NCI-H2029 treated with DMSO at 0.1 percent for 48 hours (cell line): ENCODE measurements at regions not wholly inside any gene's neighbourhood (a gene's known extent, or its start where the extent isn't known, plus 50 kb on each side); places are given as distances from the start of the nearest gene placed in this dataset.

Experiments
- DNase-seq: peaks from one replicate; lab custom pipeline; 2025; lab: John Stamatoyannopoulos, UW

DNA sequence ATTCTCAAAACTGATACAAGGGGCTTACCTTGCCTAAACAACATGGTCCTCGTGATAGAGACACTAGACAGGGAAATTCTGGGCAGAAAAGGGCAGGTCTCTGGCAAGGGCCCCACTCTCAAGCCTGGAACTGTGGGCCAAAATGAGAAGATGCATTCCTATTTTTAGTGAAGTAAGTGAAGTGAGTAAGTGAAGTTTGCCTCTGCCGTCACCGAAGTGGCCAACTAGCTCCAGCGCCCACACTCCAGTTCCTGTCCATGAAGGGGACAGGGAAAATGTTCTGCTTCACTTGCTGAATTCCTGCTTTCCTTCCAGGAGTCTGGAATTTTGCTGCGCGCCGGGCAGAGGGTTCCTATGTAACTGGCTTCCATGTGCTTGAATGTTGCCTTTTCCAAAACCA lies 1035.6 kb upstream of the TMEM132C start:
- DNase-seq: no peak

DNA sequence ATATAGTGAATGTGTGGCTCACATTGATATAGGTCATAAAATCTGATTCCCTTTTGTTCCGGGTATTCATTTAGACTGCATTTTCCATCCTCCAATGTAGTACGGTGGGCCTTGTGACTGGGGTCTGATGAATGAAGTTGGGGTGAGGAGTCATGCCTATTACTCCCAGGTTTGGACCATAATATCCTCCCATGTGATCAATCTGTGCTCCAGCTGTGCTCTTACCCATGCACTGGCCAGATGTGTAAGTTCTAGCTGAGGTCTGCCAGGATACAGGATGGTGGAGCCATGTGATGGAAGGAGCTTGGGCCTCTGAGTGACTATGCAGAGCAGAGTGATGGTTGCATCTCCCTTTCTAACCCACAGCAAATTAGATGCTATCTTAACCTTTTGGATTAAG lies 1034.0 kb upstream of the TMEM132C start:
- no peak for DNase-seq

DNA sequence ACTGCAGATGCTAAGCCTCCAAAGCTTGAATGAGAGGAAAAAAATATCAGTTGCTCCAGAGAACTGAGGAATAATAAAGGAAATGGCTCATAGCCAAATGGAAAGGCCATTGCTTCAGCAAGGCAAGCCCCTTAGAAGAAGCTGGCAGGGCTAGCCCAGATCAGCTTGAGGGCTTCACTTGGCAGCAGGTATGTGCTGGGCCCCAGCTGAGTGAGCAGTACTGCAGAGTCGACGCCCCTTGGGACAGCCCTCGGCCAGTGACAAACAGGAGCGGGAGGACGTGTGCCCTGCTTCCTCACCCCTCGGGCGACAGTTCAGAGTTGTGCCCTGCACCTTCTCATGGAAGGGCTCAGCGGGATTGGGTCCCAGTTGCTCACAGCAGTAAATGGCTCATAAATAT lies 1031.2 kb upstream of the TMEM132C start:
- DNase-seq: no peak

DNA sequence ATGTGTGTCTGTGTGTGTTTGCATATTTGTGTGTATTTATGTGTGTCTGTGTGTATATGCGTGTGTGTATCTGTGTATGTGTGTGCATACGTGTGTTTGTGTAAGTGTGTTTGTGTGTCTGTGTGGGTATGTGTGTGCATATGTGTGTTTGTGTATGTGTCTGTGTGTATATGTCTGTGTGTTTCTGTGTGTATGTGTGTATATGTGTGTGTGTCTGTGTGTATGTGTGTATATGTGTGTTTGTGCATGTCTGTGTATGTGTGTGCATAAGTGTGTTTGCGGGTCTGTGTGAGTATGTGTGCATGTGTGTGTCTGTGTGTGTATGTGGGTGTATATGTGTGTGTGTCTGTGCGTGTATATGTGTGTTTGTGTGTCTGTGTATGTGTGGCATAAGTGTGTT lies 1030.5 kb upstream of the TMEM132C start:
- no peak for DNase-seq

DNA sequence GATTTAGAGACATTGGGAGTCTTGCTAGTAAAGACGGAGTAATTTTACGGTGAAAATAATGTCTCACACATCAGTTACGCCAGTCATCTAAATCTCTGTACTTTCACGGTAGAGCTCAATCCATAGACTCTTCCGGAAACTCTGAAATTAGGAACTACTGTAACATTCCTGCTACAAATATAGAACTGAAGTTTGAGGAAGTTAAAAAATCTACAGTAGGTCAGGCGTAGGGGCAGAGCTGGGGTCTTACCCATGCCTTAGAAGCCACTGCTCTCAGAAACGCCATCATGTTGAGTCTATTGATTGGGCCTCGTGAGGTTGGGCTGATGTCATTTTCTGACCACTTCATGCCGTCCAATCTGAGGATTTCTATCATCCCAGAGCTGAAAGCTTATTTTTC lies 1029.8 kb upstream of the TMEM132C start:
- no peak for DNase-seq

DNA sequence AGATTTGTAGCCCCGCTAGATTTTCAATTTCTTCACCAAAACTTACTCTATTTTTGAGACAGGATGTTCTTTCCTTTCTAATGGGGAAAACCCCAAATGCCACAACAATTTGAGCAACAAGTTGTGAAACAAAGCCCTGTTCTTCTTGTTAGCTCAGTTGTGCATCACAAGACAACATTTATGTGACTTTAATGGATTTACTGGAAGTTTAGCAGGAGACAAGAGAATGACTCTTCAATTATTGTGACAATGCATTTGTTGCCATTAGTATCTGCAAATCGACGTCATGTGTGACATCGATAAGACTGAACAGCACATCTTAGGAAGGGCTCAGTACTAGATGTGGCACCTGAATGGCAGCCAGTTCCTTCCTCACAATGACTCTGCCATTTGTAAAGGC lies 1028.9 kb upstream of the TMEM132C start:
- no peak for DNase-seq

DNA sequence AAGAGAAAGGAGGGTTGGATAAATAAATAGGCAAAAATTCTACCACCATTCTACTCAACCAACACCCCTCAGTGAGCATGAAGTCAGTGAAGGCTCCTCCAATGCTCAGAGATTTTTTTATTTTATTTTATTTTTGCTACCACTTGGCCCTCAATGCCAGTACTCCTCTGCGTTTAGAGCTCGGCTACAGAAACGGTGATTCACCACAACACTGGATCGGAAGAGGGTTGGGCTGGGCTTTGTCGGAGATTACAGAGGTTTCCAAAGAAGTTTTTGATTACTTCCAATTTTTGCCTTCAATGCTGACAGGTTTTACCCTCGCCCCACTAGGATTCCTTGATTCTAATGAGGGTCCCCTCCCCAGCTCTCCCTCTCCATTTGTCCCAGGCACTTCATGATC lies 1027.2 kb upstream of the TMEM132C start:
- no peak for DNase-seq

DNA sequence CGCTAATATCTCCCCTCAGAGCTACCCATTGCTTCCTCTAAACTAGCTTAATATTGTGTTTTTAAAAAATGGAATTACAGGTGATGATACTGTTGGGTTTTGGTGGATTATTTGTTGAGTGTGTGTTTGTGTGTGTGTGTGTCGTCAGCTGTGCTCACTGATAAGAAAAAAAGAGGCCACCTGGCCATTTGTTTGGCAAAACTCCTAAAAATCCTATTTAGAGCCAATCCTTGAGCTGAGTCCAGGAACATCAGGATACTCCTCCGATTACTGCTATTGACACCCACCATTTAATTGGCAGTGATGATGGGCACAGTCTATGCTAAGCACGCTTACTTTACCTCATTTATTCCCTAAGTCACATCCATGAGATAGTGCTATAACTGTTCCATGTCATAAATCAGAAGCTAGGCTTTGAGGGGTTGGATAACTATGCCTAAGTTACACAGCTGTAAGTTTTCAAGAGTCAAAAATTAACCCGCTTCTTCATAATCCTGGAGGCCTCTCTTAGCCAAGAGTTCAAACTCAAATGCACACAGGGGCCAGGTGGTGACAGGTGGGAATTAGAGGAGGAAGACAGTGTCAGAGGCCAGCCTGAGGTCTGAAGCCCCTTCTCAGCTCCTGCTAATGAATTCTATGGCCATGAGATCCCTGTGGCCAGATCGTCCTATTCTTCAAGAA lies 1026.6 kb upstream of the TMEM132C start:
- DNase-seq: no peak

DNA sequence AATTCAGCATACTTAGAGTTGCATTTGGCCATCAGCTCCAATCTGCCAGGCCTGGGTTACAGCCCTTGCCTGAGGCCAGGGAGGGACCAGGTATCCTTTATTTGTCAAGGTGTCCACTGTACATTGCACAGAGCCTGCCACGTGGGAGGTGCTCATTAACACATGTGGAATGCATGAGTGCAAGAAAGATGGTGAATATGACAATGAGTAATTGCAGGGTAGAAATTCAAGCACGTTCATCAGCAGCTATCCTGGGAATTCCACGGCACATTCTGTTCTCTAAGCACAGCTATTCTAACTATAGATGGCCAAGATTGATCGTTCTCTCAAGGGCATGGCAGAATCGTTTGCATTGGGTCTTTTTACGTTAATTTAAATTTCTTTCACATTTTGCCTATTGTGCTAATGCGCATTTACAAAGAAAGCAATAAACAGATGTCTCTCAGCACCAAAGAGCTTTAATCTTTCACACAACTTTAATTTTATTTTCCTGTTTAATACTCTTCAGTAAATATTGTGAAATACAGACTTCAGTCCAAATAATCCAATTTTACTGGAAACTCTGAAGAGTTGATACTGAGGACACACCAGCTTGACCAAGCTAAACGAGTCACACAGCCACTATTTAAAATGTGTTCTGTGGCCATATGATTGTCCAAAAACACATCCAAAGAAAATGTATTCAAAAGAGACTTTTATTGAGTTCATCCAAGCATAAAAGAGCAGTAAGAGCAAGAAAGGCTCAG lies 1025.7 kb upstream of the TMEM132C start:
- DNase-seq: no peak

DNA sequence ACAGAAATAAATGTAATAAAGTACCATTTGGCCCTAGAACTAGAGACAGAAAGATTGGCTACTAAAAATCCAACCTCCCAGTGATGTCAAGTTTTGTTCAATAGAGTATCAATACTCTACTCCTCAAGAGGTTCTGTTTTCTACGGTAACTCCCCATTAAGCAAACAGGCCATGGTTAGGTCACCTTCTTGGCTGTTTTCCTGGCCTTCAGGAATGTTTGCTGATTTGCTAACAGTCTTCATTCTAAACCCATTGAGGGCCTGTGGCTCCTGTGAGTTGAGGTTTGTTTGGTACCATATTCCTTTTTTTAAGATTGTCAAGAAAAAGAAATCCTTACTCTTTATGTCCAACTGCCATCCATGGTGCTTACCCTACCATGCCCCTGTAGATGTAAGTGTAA lies 1022.0 kb upstream of the TMEM132C start:
- no peak for DNase-seq

DNA sequence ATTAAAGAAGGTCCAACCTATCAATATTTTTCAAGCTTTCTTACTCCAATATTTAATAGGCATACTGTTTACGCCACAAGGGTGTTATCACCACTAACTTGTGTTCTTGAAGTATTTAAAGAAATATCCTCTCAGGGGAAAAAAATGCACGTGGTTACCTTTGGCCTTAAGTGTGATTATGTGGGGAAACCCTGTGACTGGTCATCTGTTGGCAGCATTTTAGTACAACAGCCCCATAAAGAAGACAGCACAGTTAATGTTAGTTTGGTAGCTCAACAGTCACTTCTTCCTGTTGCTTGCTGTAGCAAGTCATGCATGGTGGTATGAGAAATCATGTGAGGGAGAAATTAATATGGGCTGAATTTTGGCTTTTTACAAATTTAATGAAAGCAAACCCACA lies 1021.5 kb upstream of the TMEM132C start:
- DNase-seq: no peak

DNA sequence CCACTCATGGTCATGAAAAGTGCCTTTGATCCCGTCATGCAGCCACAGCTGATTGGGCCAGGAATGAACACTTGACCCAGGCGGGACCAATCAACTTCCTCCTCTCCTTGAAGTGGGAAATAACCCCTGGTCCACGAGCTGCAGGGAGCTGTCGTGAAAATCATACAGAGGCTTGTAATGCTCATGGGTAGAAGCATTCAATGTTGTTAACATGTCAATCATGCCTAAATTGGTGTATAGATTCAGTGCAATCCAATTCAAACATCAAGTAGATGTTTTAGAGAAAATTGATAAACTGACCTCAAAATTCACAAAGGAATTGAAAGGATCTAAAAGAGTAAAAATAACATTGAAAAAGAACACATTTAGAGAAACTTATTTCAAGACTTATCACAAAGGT lies 1019.0 kb upstream of the TMEM132C start:
- no peak for DNase-seq

DNA sequence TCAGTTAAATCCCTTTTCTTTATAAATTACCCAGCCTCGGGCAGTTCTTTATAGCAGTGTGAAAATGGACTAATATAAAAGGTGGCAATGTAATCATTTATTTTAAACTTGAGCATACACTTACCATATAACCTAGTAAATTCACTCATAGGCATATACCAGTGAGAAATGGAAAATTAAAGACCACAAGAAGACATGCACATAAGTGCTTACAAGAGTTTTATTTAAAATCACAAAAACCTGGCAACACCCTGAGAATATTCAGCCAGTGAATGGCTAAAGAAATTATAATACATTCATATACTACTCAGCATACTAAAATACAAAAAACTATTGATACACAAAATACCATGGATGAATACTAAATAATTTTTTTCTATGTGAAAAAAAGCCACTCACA lies 1017.5 kb upstream of the TMEM132C start:
- DNase-seq: no peak

DNA sequence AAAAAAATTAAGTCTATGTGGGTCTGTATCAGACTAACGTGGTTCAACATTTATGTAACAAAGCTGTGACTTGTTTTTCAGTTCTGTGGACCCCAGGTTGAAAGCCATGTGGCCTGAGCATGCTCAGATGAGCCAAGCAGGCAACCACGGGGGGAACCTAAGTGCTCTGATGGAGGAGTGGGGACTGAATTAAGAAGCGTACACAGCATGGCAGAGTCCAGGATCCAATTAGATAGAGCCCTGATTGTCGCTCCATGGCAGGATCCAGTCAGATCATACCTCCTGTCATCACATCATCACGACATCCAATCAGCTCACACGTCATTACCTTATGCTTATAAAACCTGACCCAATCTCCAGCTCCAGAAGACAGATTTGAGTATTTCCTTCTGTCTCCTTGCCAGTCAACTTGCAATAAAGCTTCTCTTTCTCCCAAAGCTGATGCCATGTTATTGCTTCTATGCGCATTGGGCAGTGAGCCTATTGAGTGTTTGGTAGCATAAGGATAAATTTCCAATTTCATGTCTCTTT lies 1013.1 kb upstream of the TMEM132C start:
- no peak for DNase-seq

DNA sequence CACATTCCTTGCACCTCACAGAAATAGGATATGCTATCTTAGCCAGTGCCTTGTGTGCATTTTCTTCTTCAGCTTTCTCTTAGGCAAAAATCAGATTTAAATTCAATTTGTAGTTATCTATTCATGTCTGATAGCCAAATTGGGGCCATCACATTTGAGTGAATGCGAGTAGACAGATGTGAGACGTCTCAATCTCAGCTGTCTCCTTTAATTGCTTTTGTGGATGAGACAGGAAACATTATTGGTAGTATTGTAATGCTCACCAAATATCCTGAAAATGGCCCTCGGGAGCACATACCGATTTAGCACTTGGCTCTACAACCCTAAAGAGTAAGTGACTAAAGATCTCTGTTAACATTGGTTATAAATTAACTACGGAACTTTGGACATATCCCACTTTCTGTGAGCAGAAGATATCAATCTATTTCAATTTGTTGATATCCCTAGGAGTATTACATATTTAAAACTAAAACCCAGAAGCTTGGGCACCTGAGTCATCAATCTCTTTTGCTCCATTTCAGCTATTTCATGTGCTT lies 1012.5 kb upstream of the TMEM132C start:
- DNase-seq: no peak

DNA sequence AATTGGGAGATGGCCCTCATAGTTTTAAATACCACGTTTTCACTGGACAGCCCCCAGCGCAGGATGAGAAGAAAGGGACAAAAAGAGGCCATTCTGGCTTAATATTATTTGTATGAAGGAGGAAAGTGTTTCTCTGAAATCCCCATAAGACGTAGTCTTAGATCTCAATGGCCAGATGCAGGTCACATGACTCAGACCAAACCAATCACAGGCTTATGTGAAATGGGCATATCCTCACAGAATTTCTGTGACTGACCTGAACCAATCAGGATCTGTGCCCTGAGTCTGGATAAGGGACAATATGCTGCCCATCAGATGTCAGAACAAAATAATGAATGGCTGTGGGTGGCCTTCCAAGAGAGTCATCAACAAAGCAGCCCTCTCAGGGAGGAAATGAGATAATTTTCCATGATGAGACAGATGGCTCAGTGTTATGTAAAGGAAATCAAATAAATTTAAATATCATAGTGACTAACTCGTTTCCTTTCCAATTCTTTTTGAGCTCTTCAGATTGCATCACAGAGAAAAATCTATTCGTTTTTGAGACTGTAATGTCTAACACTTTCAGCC lies 1009.5 kb upstream of the TMEM132C start:
- no peak for DNase-seq

DNA sequence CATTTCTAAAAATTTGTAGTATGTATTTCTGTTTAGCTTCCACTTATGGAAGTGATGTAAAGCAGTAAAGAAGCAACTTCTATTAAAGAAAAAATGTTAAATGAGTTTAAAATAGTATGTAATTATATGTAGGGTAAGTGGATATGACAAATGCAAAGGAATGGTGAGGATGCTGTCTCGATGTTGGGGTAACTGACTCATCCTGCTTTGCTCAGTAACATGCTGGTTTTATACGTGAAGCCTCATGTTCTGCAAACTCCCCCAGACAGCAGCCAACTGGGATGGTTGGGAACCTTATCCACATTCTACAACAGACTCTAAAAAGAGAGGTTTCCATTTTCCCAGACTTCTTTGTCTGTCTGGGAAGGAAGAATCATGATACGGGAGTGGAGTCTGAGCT lies 1006.4 kb upstream of the TMEM132C start:
- DNase-seq: no peak

DNA sequence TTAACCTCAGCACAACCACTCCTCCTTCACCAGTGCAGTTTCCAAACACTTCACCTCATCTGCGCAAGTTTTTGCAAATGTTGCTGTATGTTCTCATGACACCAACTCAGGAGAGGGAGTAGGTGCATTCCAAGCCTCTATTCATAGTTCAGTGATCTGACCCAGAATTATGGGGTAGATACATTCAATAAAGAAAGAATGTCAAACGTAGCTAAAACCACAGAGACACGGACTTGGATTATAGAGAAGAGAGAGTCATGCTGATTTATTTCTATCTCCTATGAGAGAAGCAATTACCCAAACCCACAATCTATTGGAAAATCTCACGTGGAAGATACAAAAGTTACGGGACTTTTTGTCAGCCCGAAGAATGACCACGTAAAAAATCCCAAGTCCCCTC lies 1006.0 kb upstream of the TMEM132C start:
- DNase-seq: no peak

DNA sequence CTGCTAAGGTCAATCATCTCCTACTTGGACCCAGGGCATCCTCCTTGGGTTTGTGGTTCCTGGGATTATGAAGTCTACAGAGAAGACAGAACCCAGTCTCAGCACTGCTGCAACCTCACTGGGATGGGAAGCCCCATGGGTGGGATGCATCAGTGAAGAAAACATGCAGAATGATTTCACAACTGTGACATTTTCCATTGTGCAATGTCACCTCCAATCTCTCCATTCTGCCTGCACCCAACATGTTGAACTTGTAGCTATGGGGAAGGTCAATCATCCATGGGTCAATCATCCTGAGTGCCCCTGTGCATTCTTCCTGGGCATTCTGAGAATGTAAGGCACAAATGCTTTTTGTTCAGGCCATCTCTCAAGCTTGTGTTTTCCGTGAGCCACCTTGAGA lies 1004.4 kb upstream of the TMEM132C start:
- DNase-seq: no peak

DNA sequence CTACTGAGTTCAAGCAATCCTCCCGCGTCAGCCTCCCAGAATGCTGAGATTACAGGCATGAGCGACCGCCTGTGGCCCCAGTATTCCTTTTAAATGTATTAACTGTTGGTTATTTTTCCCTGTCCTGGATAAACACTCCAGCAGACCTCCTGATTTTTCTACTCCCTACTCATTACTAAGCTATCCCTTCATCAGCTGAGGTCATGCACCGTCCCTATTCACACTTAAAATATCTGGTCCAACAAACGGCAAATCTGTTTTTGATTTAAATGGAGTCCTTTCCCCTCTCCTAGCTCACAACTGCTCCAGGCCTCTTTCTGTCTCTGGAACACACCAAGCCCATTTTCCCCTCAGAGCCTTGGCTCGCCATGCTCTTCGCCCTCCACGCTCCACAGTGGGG lies 1003.3 kb upstream of the TMEM132C start:
- DNase-seq: no peak

DNA sequence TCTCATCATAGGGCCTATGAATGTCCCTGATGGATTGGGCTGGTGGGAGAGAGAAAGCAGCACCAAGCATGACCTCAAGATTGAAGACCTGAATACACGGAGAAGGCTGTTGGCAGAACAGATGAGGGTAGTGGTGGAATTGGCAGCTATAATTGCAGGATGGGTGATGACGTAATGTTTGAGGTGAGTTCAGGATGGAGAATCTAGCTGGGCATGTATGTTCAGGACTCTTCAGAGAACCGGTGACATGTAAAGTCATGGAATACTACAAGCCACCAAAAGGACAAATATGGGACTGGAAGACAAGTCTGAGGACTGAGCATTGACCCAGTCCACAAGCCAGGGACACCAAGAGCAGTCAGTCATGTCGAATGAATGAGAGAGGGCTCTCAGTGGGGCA lies 999.8 kb upstream of the TMEM132C start:
- DNase-seq: no peak

DNA sequence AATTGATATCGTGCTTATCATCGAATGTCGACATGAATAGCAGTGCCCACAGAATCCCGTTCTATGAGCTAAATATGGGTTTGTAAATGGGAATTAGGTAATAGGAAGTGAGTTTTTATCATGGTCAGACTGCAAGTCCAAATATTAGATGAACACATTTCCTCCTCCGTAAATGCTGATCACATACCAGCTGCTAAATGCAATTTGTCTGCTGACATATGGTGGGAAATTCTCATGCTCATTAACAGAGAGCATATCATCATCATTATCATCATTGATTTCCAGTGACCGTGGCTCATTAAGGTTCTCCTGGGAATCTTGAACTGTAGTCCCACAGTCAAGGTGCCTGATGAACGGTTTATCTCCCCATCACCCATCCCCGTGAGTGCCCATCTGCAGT lies 998.8 kb upstream of the TMEM132C start:
- no peak for DNase-seq
